Kidney epithelial cell (primary cell): ENCODE measurements at regions not wholly inside any gene's neighbourhood (a gene's known extent, or its start where the extent isn't known, plus 50 kb on each side); places are given as distances from the start of the nearest gene placed in this dataset.

ENCODE experiments used
- DNase-seq: peaks from one replicate; pipeline ENCODE4 v3.0.0-alpha.2; 2010; ENCODE audit warnings: low read depth
- H3K27me3 ChIP-seq: 2 replicates; pipeline ENCODE4 v1.6.0; 2011; ENCODE audit warnings: low read length; ENCODE audit not compliant: control insufficient read depth, insufficient read depth
- H3K36me3 ChIP-seq: 2 replicates; pipeline ENCODE4 v1.5.1; 2011; ENCODE audit warnings: low read length; ENCODE audit not compliant: control insufficient read depth, insufficient read depth
- H3K4me3 ChIP-seq: 2 replicates; pipeline ENCODE4 v1.5.1; 2011; ENCODE audit warnings: low read depth, mild to moderate bottlenecking, control low read depth, low read length
- CTCF ChIP-seq: IDR thresholded peaks from 2 replicates; pipeline ENCODE4 v1.5.1; 2011; ENCODE audit warnings: mild to moderate bottlenecking, moderate library complexity, low read length, control low read depth, inconsistent platforms; ENCODE audit not compliant: insufficient read depth, poor library complexity, severe bottlenecking

- H3K4me3 ChIP-seq: no peak overlapping the region
- no peaks in the 10 kb centered on the region for H3K36me3 ChIP-seq
- peaks cover 8% of the 10 kb centered on the region for H3K27me3 ChIP-seq
- no peak for DNase-seq
- no peak for TF ChIP-seq CTCF
Measured at GRCh38 chr1:22196041-22196440, 53.1 kb upstream of the WNT4 start.

- Histone ChIP-seq H3K27me3 (peaks cover 6% of the 10 kb centered on the region), H3K4me3 (no peak overlapping the region), H3K36me3 (no peaks in the 10 kb centered on the region)
- DNase-seq: no peak
- no peak for TF ChIP-seq CTCF
Measured at GRCh38 chr1:22196641-22197040, 53.7 kb upstream of the WNT4 start.

GRCh38 chr1:22197644-22198043 lies 54.7 kb upstream of the WNT4 start:
- Histone ChIP-seq H3K4me3 (no peak overlapping the region), H3K27me3 (peaks cover 7% of the 10 kb centered on the region), H3K36me3 (no peaks in the 10 kb centered on the region)
- DNase-seq: no peak
- TF ChIP-seq CTCF: no peak

- Histone ChIP-seq H3K4me3 (no peak overlapping the region), H3K27me3 (peaks cover 23% of the 10 kb centered on the region), H3K36me3 (no peaks in the 10 kb centered on the region)
- no peak for DNase-seq
- TF ChIP-seq CTCF: no peak
Measured at GRCh38 chr1:22201023-22201422, 58.1 kb upstream of the WNT4 start.

GRCh38 chr1:22203335-22203734 lies 60.4 kb upstream of the WNT4 start:
- Histone ChIP-seq H3K27me3 (peaks cover 35% of the 10 kb centered on the region), H3K4me3 (no peak overlapping the region), H3K36me3 (no peaks in the 10 kb centered on the region)
- DNase-seq: no peak
- TF ChIP-seq CTCF: no peak

GRCh38 chr1:22204057-22204840 lies 61.4 kb upstream of the WNT4 start:
- H3K4me3 ChIP-seq: no peak overlapping the region
- no peak for TF ChIP-seq CTCF
- H3K36me3 ChIP-seq: no peaks in the 10 kb centered on the region
- peaks cover 44% of the 10 kb centered on the region for H3K27me3 ChIP-seq
- DNase-seq: no peak
